ENCODE measurements at regions not wholly inside any gene's neighbourhood (a gene's known extent, or its start where the extent isn't known, plus 50 kb on each side); places are given as distances from the start of the nearest gene placed in this dataset.

GRCh38 chr6:50655848-50656453 is 57.4 kb upstream of the TFAP2D start:
- ATAC-seq (no peak), DNase-seq (ENCODE audit: low read depth, low spot score) (no peak)
- in situ Hi-C loops (cut with HindIII; ENCODE audit: low pct_unique_long_range_greater_than_20kb, low sequenced_read_pairs) (no loop called here), intact Hi-C loops (cut with micrococcal nuclease; ENCODE audit: unreplicated experiment) (loop anchor here (5.0 kb wide), 1 partner anchor 136 kb away; no protein-coding TSS in a partner anchor)
- H3K36me3 ChIP-seq (ENCODE audit: control insufficient read depth, insufficient read depth, low read length): no peaks in the 10 kb centered on the region
- no peaks in the 10 kb centered on the region for H3K9me3 ChIP-seq (ENCODE audit: control insufficient read depth, insufficient read depth, low read depth, low read length)
- BruUV-seq (replicated peaks): no TSS peak
- POLR2A ChIA-PET: no interaction called here
- H3K27ac ChIP-seq (ENCODE audit: low read length): no peak overlapping the region
- H3K27me3 ChIP-seq (ENCODE audit: control insufficient read depth, insufficient read depth, low read length): no peaks in the 10 kb centered on the region
- H3K4me1 ChIP-seq (ENCODE audit: control insufficient read depth, insufficient read depth, low read length): no peaks in the 10 kb centered on the region
- TF ChIP-seq REST (IDR thresholded peaks at IDR 0.05; ENCODE audit: insufficient read depth in 1 of 2, low read depth in 2 of 2, low read length in 1 of 2) (no peak), CTCF (IDR thresholded peaks at IDR 0.05) (peak; percentile 63; the same call in 1 of the 2 replicates)
- CTCF ChIA-PET: interaction anchor here (0.6 kb wide), 2 partner anchors 511 to 969 kb away, joined by 3 read pairs; no protein-coding TSS in a partner anchor
- no peak overlapping the region for H3K4me3 ChIP-seq (ENCODE audit: low read depth in 2 of 2, low read length in 2 of 2)

- Histone ChIP-seq H3K27ac (ENCODE audit: low read length) (no peak overlapping the region), H3K27me3 (ENCODE audit: control insufficient read depth, insufficient read depth, low read length) (no peaks in the 10 kb centered on the region), H3K4me1 (ENCODE audit: control insufficient read depth, insufficient read depth, low read length) (no peaks in the 10 kb centered on the region), H3K36me3 (ENCODE audit: control insufficient read depth, insufficient read depth, low read length) (no peaks in the 10 kb centered on the region), H3K4me3 (ENCODE audit: low read depth in 2 of 2, low read length in 2 of 2) (no peak overlapping the region), H3K9me3 (ENCODE audit: control insufficient read depth, insufficient read depth, low read depth, low read length) (no peaks in the 10 kb centered on the region)
- ATAC-seq (no peak), DNase-seq (ENCODE audit: low read depth, low spot score) (peak; percentile 42)
- POLR2A ChIA-PET: no interaction called here
- CTCF ChIA-PET: no interaction called here
- in situ Hi-C loops (cut with HindIII; ENCODE audit: low pct_unique_long_range_greater_than_20kb, low sequenced_read_pairs): no loop called here
- TF ChIP-seq POLR2AphosphoS5 (IDR thresholded peaks at IDR 0.05; ENCODE audit: low read depth, low read length) (no peak), CTCF (IDR thresholded peaks at IDR 0.05) (no peak), REST (IDR thresholded peaks at IDR 0.05; ENCODE audit: insufficient read depth in 1 of 2, low read depth in 2 of 2, low read length in 1 of 2) (no peak), TCF7L2 (IDR thresholded peaks at IDR 0.05; ENCODE audit: low read depth, low read length) (no peak), SIN3A (IDR thresholded peaks at IDR 0.05; ENCODE audit: borderline replicate concordance, insufficient read depth, low read depth, low read length) (no peak)
- intact Hi-C loops (cut with micrococcal nuclease; ENCODE audit: unreplicated experiment): loop anchor here (5.0 kb wide), 1 partner anchor 135 kb away; no protein-coding TSS in a partner anchor
- BruUV-seq (replicated peaks): no TSS peak
Observed at GRCh38 chr6:50657513-50657912, 55.8 kb upstream of the TFAP2D start.
